HepG2 (cell line): ENCODE measurements at regions not wholly inside any gene's neighbourhood (a gene's known extent, or its start where the extent isn't known, plus 50 kb on each side); places are given as distances from the start of the nearest gene placed in this dataset.

Experiments used
- ATAC-seq: fragments of 200-7000 bp; cut with Tn5 transposase; 3 replicates; pipeline ENCODE4 v1.9.1; 2020; ENCODE audit warnings: mild to moderate bottlenecking, moderate library complexity
- BruUV-seq: library from RNA; stranded (reverse); fragments of 400-500 nt; replicated peaks from 2 replicates; lab custom pipeline; 2021; lab: Mats Ljungman, UMichigan
- CTCF ChIA-PET: fragments of 300-600 bp; formaldehyde crosslinking; extraction: SDS; loops from one replicate; lab custom pipeline; 2021; ENCODE audit warnings: low total read pairs, inconsistent platforms, low intra/inter-chr PET ratio; lab: Yijun Ruan, JAX
- POLR2A ChIA-PET: fragments of 350-600 bp; sonication (Branson Sonifier 250); formaldehyde crosslinking; loops from one replicate; lab custom pipeline; 2020; ENCODE audit warnings: antibody characterized with exemption, inconsistent platforms; lab: Yijun Ruan, JAX
- DNase-seq: peaks from one replicate; pipeline ENCODE4 v3.0.0-alpha.2; 2015; ENCODE audit warnings: low spot score
- FAIRE-seq: peaks from 3 replicates; lab custom pipeline; 2011; peaks lifted over from hg19 to GRCh38; lab: Jason Lieb, UNC
- H2AFZ ChIP-seq: one replicate; pipeline ENCODE4 v1.6.1; 2011; ENCODE audit warnings: low read length, inconsistent platforms
- H3K27ac ChIP-seq: fragments of 300-600 bp; 3 replicates; pipeline ENCODE4 v1.8.0; 2011; ENCODE audit warnings: mixed run types, mild to moderate bottlenecking, mixed read lengths, low read length, inconsistent platforms; ENCODE audit not compliant: insufficient read depth; ENCODE audit errors: extremely low read length
- H3K27me3 ChIP-seq, 2 experiments: fragments of 200-600 bp in 1 of 2; 2 replicates in 1 of 2; 3 replicates in 1 of 2; pipeline versions ENCODE4 v1.6.0 to v1.8.0; 2011; ENCODE audit warnings: low read length in 2 of 2, mild to moderate bottlenecking in 2 of 2, moderate library complexity in 2 of 2, inconsistent platforms in 1 of 2; ENCODE audit not compliant: insufficient read depth in 2 of 2, control insufficient read depth in 1 of 2
- H3K36me3 ChIP-seq, 2 experiments: fragments of 200-600 bp in 1 of 2; replicated peaks in 1 of 2; 2 replicates in 1 of 2; 3 replicates in 1 of 2; pipeline versions ENCODE4 v1.5.1 to v1.8.0; 2011; ENCODE audit warnings: low read length in 2 of 2, inconsistent platforms in 1 of 2; ENCODE audit not compliant: insufficient read depth in 2 of 2, control insufficient read depth in 1 of 2
- H3K4me1 ChIP-seq: 2 replicates; pipeline ENCODE4 v1.5.1; 2012; ENCODE audit warnings: low read length, inconsistent platforms; ENCODE audit not compliant: insufficient read depth
- H3K4me2 ChIP-seq: 2 replicates; pipeline ENCODE4 v1.6.0; 2011; ENCODE audit warnings: low read depth, low read length, inconsistent platforms
- H3K4me3 ChIP-seq, 3 experiments: fragments of 200-600 bp in 1 of 3; sonication (generic), shearing (Covaris generic) in 1 of 3; replicated peaks in 1 of 3; 2 replicates each; pipeline ENCODE4 v1.5.1; 2011 to 2016; ENCODE audit warnings: low read length in 3 of 3, inconsistent platforms in 2 of 3, low read depth in 2 of 3, mild to moderate bottlenecking in 2 of 3, control low read depth in 1 of 3, mixed read lengths in 1 of 3; ENCODE audit not compliant: insufficient read depth in 1 of 3
- H3K79me2 ChIP-seq: one replicate; pipeline ENCODE4 v1.6.1; 2011; ENCODE audit warnings: low read length, inconsistent platforms; ENCODE audit not compliant: insufficient read depth
- H3K9ac ChIP-seq: 2 replicates; pipeline ENCODE4 v1.6.0; 2011; ENCODE audit warnings: mild to moderate bottlenecking, low read depth, low read length, inconsistent platforms; ENCODE audit not compliant: insufficient read depth
- H3K9me3 ChIP-seq: 2 replicates; pipeline ENCODE4 v1.5.1; 2012; ENCODE audit warnings: mild to moderate bottlenecking, low read length
- H4K20me1 ChIP-seq: 2 replicates; pipeline ENCODE4 v1.6.0; 2011; ENCODE audit warnings: inconsistent platforms, mild to moderate bottlenecking, low read length, moderate library complexity; ENCODE audit not compliant: insufficient read depth
- ATM ChIP-seq: fragments of 450-650 bp; IDR thresholded peaks from 2 replicates; pipeline ENCODE4 v1.7.1; 2017; ENCODE audit warnings: mild to moderate bottlenecking, borderline replicate concordance
- HES4 ChIP-seq: sonication (generic); formaldehyde crosslinking; IDR thresholded peaks from 2 replicates; pipeline ENCODE4 v1.9.0; 2021; ENCODE audit warnings: mild to moderate bottlenecking, missing genetic modification reagents, borderline replicate concordance
- MTA1 ChIP-seq: sonication (generic); formaldehyde crosslinking; IDR thresholded peaks from 2 replicates; pipeline ENCODE4 v1.4.0; 2020; ENCODE audit warnings: missing genetic modification reagents, mild to moderate bottlenecking, borderline replicate concordance
- NFATC3 ChIP-seq: sonication (generic); formaldehyde crosslinking; IDR thresholded peaks from 2 replicates; pipeline ENCODE4 v1.5.1; 2020; ENCODE audit warnings: mild to moderate bottlenecking, missing genetic modification reagents
- NFIB ChIP-seq: sonication (generic); formaldehyde crosslinking; IDR thresholded peaks from 2 replicates; pipeline ENCODE4 v1.9.0; 2021; ENCODE audit warnings: missing genetic modification reagents, mild to moderate bottlenecking, borderline replicate concordance
- POLR2G ChIP-seq: fragments of 200-400 bp; formaldehyde crosslinking; IDR thresholded peaks from 2 replicates; pipeline ENCODE4 v1.6.1; 2018; ENCODE audit warnings: mild to moderate bottlenecking, low read depth, low read length, moderate library complexity
- SOX6 ChIP-seq, 2 experiments: fragments of 450-650 bp in 1 of 2; sonication (generic) in 1 of 2; formaldehyde crosslinking in 1 of 2; IDR thresholded peaks; 2 replicates each; pipeline versions ENCODE4 v1.4.0 to v1.6.1; 2017 to 2020; ENCODE audit warnings: antibody characterized with exemption in 1 of 2, mild to moderate bottlenecking in 1 of 2, missing genetic modification reagents in 1 of 2
- ZNF331 ChIP-seq: sonication (generic); formaldehyde crosslinking; IDR thresholded peaks from 2 replicates; pipeline ENCODE4 v1.4.0; 2020; ENCODE audit warnings: missing genetic modification reagents
- ZNF558 ChIP-seq: sonication (generic); formaldehyde crosslinking; IDR thresholded peaks from 2 replicates; pipeline ENCODE4 v1.9.0; 2022; ENCODE audit warnings: mild to moderate bottlenecking, missing genetic modification reagents, borderline replicate concordance
- WGBS: methylation state at CpG from one replicate; pipeline ENCODE4 v1.1.6; 2017; ENCODE audit warnings: low lambda C conversion rate; 5-methylcytosine and 5-hydroxymethylcytosine counted together
- in situ Hi-C: cut with HindIII; loops from 2 replicates; pipeline ENCODE4 v1.10.0; 2017; ENCODE audit warnings: low pct_unique_long_range_greater_than_20kb; ENCODE audit not compliant: extremely low pct_ligation_motif_present
- intact Hi-C: fragments of 100-400 bp; cut with micrococcal nuclease; formaldehyde crosslinking; loops from one replicate; pipeline ENCODE4 v1.10.0; 2022; ENCODE audit not compliant: unreplicated experiment
- TF ChIP-seq, protein P1 (sequence below): sonication (generic); formaldehyde crosslinking; IDR thresholded peaks from 2 replicates; pipeline ENCODE4 v1.5.1; 2020; ENCODE audit warnings: missing genetic modification reagents, mild to moderate bottlenecking, borderline replicate concordance
- TF ChIP-seq, protein P2 (sequence below): fragments of 450-650 bp; IDR thresholded peaks from 2 replicates; pipeline ENCODE4 v1.6.1; 2017
- TF ChIP-seq, protein P3 (sequence below): sonication (generic); formaldehyde crosslinking; IDR thresholded peaks from 2 replicates; pipeline ENCODE4 v1.8.0; 2022; ENCODE audit warnings: missing genetic modification reagents, mild to moderate bottlenecking, inconsistent platforms, borderline replicate concordance
- TF ChIP-seq, protein P4 (sequence below), 2 experiments: sonication (generic) in 1 of 2; formaldehyde crosslinking in 1 of 2; IDR thresholded peaks; 2 replicates each; pipeline versions ENCODE4 v1.5.1 to v1.6.1; 2011 to 2020; ENCODE audit warnings: borderline replicate concordance in 1 of 2, low read depth in 1 of 2, low read length in 1 of 2, mild to moderate bottlenecking in 1 of 2, missing genetic modification reagents in 1 of 2, moderate library complexity in 1 of 2
- TF ChIP-seq, protein P5 (sequence below): sonication (generic); formaldehyde crosslinking; conservative IDR thresholded peaks from 2 replicates; pipeline ENCODE4 v1.4.0; 2020; ENCODE audit warnings: missing genetic modification reagents

DNA sequence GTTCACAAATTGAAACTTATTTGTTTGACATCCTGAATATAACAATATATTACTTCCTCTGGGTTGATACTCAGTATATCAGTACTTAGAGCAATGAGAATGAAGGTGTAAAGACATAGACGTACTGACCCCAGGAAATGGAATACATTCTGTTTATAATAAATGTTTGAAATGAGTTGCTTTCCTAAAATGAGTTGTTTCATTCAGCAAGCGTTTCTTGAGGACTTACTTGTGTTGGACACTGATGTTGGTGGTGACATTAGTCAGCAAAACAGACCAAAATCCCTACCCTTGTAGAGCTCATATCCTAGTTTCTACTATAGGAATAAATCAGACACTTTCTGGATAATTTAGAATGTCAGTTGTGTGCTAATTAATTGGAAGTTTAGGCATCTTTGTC is 184.3 kb downstream of the ZDHHC21 start:
- Histone ChIP-seq H3K4me3 (no peak overlapping the region), H3K4me2 (no peak overlapping the region), H3K36me3 (no peaks in the 10 kb centered on the region), H3K79me2 (no peaks in the 10 kb centered on the region), H3K9ac (no peak overlapping the region), H3K4me1 (no peaks in the 10 kb centered on the region), H4K20me1 (no peaks in the 10 kb centered on the region), H3K27me3 (peaks cover 0 to 3% of the 10 kb centered on the region in 2 experiments; a peak in 2 of 5 replicates), H3K27ac (no peak overlapping the region), H2AFZ (no peak overlapping the region), H3K9me3 (no peaks in the 10 kb centered on the region)
- no peak for TF ChIP-seq HES4
- TF ChIP-seq, protein P1, sequence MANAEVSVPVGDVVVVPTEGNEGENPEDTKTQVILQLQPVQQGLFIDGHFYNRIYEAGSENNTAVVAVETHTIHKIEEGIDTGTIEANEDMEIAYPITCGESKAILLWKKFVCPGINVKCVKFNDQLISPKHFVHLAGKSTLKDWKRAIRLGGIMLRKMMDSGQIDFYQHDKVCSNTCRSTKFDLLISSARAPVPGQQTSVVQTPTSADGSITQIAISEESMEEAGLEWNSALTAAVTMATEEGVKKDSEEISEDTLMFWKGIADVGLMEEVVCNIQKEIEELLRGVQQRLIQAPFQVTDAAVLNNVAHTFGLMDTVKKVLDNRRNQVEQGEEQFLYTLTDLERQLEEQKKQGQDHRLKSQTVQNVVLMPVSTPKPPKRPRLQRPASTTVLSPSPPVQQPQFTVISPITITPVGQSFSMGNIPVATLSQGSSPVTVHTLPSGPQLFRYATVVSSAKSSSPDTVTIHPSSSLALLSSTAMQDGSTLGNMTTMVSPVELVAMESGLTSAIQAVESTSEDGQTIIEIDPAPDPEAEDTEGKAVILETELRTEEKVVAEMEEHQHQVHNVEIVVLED (CRISPR knock-in tag) = no peak
- no peak for TF ChIP-seq ATM
- TF ChIP-seq, protein P2, sequence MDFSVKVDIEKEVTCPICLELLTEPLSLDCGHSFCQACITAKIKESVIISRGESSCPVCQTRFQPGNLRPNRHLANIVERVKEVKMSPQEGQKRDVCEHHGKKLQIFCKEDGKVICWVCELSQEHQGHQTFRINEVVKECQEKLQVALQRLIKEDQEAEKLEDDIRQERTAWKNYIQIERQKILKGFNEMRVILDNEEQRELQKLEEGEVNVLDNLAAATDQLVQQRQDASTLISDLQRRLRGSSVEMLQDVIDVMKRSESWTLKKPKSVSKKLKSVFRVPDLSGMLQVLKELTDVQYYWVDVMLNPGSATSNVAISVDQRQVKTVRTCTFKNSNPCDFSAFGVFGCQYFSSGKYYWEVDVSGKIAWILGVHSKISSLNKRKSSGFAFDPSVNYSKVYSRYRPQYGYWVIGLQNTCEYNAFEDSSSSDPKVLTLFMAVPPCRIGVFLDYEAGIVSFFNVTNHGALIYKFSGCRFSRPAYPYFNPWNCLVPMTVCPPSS = no peak
- TF ChIP-seq, protein P3, sequence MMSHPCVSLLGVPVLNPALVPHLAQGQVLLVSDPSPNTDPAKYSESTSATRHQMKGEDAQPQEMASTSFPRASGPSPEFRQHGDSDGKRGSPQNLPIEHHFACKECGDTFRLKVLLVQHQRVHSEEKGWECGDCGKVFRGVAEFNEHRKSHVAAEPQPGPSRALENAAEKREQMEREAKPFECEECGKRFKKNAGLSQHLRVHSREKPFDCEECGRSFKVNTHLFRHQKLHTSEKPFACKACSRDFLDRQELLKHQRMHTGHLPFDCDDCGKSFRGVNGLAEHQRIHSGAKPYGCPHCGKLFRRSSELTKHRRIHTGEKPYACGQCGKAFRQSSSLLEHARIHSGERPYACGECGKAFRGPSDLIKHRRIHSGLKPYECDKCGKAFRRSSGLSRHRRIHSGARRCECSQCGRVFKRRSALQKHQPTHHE (CRISPR knock-in tag) = no peak
- no peak for TF ChIP-seq POLR2G
- no peak for TF ChIP-seq NFIB (CRISPR knock-in tag)
- TF ChIP-seq NFATC3 = no peak
- no peak for TF ChIP-seq ZNF558 (CRISPR knock-in tag)
- no peak for TF ChIP-seq SOX6 (IDR thresholded peaks at IDR 0.05)
- no peak for TF ChIP-seq SOX6 (CRISPR knock-in tag; IDR thresholded peaks at IDR 0.05)
- TF ChIP-seq, protein P4, sequence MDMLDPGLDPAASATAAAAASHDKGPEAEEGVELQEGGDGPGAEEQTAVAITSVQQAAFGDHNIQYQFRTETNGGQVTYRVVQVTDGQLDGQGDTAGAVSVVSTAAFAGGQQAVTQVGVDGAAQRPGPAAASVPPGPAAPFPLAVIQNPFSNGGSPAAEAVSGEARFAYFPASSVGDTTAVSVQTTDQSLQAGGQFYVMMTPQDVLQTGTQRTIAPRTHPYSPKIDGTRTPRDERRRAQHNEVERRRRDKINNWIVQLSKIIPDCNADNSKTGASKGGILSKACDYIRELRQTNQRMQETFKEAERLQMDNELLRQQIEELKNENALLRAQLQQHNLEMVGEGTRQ (IDR thresholded peaks at IDR 0.05; ENCODE audit: low read depth, low read length) = no peak
- TF ChIP-seq, protein P4 (CRISPR knock-in tag; IDR thresholded peaks at IDR 0.05; ENCODE audit: borderline replicate concordance) = no peak
- no peak for TF ChIP-seq MTA1 (CRISPR knock-in tag)
- TF ChIP-seq, protein P5, sequence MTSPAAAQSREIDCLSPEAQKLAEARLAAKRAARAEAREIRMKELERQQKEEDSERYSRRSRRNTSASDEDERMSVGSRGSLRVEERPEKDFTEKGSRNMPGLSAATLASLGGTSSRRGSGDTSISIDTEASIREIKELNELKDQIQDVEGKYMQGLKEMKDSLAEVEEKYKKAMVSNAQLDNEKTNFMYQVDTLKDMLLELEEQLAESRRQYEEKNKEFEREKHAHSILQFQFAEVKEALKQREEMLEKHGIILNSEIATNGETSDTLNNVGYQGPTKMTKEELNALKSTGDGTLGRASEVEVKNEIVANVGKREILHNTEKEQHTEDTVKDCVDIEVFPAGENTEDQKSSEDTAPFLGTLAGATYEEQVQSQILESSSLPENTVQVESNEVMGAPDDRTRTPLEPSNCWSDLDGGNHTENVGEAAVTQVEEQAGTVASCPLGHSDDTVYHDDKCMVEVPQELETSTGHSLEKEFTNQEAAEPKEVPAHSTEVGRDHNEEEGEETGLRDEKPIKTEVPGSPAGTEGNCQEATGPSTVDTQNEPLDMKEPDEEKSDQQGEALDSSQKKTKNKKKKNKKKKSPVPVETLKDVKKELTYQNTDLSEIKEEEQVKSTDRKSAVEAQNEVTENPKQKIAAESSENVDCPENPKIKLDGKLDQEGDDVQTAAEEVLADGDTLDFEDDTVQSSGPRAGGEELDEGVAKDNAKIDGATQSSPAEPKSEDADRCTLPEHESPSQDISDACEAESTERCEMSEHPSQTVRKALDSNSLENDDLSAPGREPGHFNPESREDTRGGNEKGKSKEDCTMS (CRISPR knock-in tag) = no peak
- no peak for TF ChIP-seq ZNF331
- BruUV-seq = no TSS peak
- in situ Hi-C loops = no loop called here
- intact Hi-C loops = no loop called here
- ChIA-PET POLR2A (no interaction called here), CTCF (no interaction called here)
- ATAC-seq (no peak), FAIRE-seq (no peak), DNase-seq (no peak)
- WGBS = 0% methylated on average over 2 of the region's 2 CpGs
